Mammary epithelial cell (primary cell): ENCODE measurements at regions not wholly inside any gene's neighbourhood (a gene's known extent, or its start where the extent isn't known, plus 50 kb on each side); places are given as distances from the start of the nearest gene placed in this dataset.

Experiments
- EZH2 ChIP-seq: IDR thresholded peaks from 2 replicates; pipeline ENCODE4 v1.6.1; 2012; ENCODE audit warnings: low read length, inconsistent platforms, borderline replicate concordance
- TF ChIP-seq, protein P1 (sequence below), 2 donors: IDR thresholded peaks in 1 of 2; conservative IDR thresholded peaks in 1 of 2; 2 replicates each; pipeline ENCODE4 v1.5.1; 2011 to 2012; ENCODE audit warnings: inconsistent platforms in 2 of 2, low read length in 2 of 2, mild to moderate bottlenecking in 2 of 2, control low read depth in 1 of 2, low read depth in 1 of 2; ENCODE audit not compliant: insufficient read depth in 1 of 2; ENCODE audit errors: extremely low read depth in 1 of 2

DNA sequence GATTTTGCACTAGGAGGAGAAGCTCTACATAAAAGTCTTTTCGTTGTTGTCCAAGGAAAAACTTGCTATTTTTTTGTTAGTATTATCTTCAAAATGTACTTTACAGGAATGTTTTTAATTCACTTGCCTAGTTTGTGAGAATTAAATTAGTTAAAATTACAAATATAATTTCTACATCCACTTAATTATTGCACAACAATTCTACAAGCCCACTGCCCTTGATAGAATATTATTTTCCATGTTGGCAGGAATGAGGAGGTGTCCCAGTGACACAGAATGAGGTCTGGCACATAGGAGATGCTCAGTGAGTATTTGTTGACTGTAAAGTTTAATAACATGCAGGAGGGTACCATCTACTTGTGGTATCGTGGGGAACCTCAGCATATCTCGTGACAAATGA lies 255.4 kb downstream of the SDHAF3 start:
- TF ChIP-seq, protein P1, sequence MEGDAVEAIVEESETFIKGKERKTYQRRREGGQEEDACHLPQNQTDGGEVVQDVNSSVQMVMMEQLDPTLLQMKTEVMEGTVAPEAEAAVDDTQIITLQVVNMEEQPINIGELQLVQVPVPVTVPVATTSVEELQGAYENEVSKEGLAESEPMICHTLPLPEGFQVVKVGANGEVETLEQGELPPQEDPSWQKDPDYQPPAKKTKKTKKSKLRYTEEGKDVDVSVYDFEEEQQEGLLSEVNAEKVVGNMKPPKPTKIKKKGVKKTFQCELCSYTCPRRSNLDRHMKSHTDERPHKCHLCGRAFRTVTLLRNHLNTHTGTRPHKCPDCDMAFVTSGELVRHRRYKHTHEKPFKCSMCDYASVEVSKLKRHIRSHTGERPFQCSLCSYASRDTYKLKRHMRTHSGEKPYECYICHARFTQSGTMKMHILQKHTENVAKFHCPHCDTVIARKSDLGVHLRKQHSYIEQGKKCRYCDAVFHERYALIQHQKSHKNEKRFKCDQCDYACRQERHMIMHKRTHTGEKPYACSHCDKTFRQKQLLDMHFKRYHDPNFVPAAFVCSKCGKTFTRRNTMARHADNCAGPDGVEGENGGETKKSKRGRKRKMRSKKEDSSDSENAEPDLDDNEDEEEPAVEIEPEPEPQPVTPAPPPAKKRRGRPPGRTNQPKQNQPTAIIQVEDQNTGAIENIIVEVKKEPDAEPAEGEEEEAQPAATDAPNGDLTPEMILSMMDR (conservative IDR thresholded peaks at IDR 0.05 in 1 of 2, IDR thresholded peaks at IDR 0.05 in 1 of 2; ENCODE audit: extremely low read depth in 1 of 2, insufficient read depth in 1 of 2, low read depth in 1 of 2, low read length in 2 of 2) = no peak
- no peak for TF ChIP-seq EZH2
